GM18511 (cell line): ENCODE measurements at regions not wholly inside any gene's neighbourhood (a gene's known extent, or its start where the extent isn't known, plus 50 kb on each side); places are given as distances from the start of the nearest gene placed in this dataset.
"Not testable (repeated sequence)": the region's sequence is repeated elsewhere in the genome, so short reads cannot be mapped to it uniquely, and the experiment has no call there.

ENCODE experiments used
- ATAC-seq: cut with Tn5 transposase; IDR thresholded peaks from one replicate; pipeline ENCODE4 v1.9.1; 2021; ENCODE audit warnings: mild to moderate bottlenecking, moderate library complexity; ENCODE audit not compliant: unreplicated experiment

- ATAC-seq: no peak
Measured at GRCh38 chr2:190742431-190742830, 93.5 kb downstream of the NAB1 start.

GRCh38 chr2:190744041-190744440, 95.2 kb downstream of the NAB1 start:
- ATAC-seq: no peak

- ATAC-seq: no peak
Measured at GRCh38 chr2:190746971-190747761, 98.3 kb downstream of the NAB1 start.

GRCh38 chr2:190748966-190749365, 100.1 kb downstream of the NAB1 start:
- no peak for ATAC-seq

GRCh38 chr2:190755772-190756415, 107.0 kb downstream of the NAB1 start:
- ATAC-seq: no peak

GRCh38 chr2:190759749-190760213, 110.9 kb downstream of the NAB1 start:
- no peak for ATAC-seq

- ATAC-seq: not testable (repeated sequence)
Measured at GRCh38 chr2:190760353-190761150, 111.7 kb downstream of the NAB1 start.

GRCh38 chr2:190761216-190761615, 112.3 kb downstream of the NAB1 start:
- not testable (repeated sequence) for ATAC-seq

- ATAC-seq: no peak
Measured at GRCh38 chr2:190762566-190762965, 113.7 kb downstream of the NAB1 start.

- no peak for ATAC-seq
Measured at GRCh38 chr2:190763100-190763499, 114.2 kb downstream of the NAB1 start.

- peak; percentile 76 for ATAC-seq
Measured at GRCh38 chr2:190763901-190764514, 115.1 kb downstream of the NAB1 start.

GRCh38 chr2:190765386-190766173, 115.0 kb upstream of the GLS start:
- ATAC-seq: no peak

GRCh38 chr2:190766174-190766572, 114.4 kb upstream of the GLS start:
- ATAC-seq: no peak

- ATAC-seq: no peak
Measured at GRCh38 chr2:190766595-190766994, 114.0 kb upstream of the GLS start.

GRCh38 chr2:190767821-190768220, 112.8 kb upstream of the GLS start:
- no peak for ATAC-seq

GRCh38 chr2:190769258-190769657, 111.4 kb upstream of the GLS start:
- ATAC-seq: no peak

GRCh38 chr2:190771726-190772125, 108.9 kb upstream of the GLS start:
- no peak for ATAC-seq

GRCh38 chr2:190780594-190780993, 100.0 kb upstream of the GLS start:
- ATAC-seq: no peak

GRCh38 chr2:190781604-190782198, 98.9 kb upstream of the GLS start:
- ATAC-seq: no peak

- ATAC-seq: no peak
Measured at GRCh38 chr2:190782264-190782663, 98.4 kb upstream of the GLS start.
